H9 (cell line): ENCODE measurements at regions not wholly inside any gene's neighbourhood (a gene's known extent, or its start where the extent isn't known, plus 50 kb on each side); places are given as distances from the start of the nearest gene placed in this dataset.

Experiments used
- DNase-seq: peaks from one replicate; pipeline ENCODE4 v3.0.0-alpha.2; 2017
- H2AFZ ChIP-seq: one replicate; pipeline ENCODE4 v1.6.1; 2013; ENCODE audit warnings: mild to moderate bottlenecking, low read length, control low read depth, moderate library complexity
- H2AK5ac ChIP-seq: 2 replicates; pipeline ENCODE4 v1.6.1; 2013; ENCODE audit warnings: low read length, control low read depth, mixed read lengths; ENCODE audit not compliant: insufficient read length
- H2BK120ac ChIP-seq: one replicate; pipeline ENCODE4 v1.6.1; 2013; ENCODE audit warnings: low read depth, mild to moderate bottlenecking, low read length, control low read depth, inconsistent platforms; ENCODE audit not compliant: poor library complexity, severe bottlenecking
- H2BK12ac ChIP-seq: 2 replicates; pipeline ENCODE4 v1.6.1; 2013; ENCODE audit warnings: low read length, control low read depth, mixed read lengths, low read depth; ENCODE audit not compliant: insufficient read length
- H2BK15ac ChIP-seq: 2 replicates; pipeline ENCODE4 v1.6.1; 2013; ENCODE audit warnings: low read depth, low read length, control low read depth
- H2BK20ac ChIP-seq: one replicate; pipeline ENCODE4 v1.6.1; 2013; ENCODE audit warnings: low read depth, mild to moderate bottlenecking, low read length, control low read depth, inconsistent platforms; ENCODE audit not compliant: poor library complexity, severe bottlenecking
- H2BK5ac ChIP-seq: 2 replicates; pipeline ENCODE4 v1.6.1; 2013; ENCODE audit warnings: low read length, control low read depth, mixed read lengths; ENCODE audit not compliant: insufficient read length
- H3K14ac ChIP-seq: 2 replicates; pipeline ENCODE4 v1.6.1; 2013; ENCODE audit warnings: low read length, control low read depth; ENCODE audit not compliant: insufficient read depth
- H3K18ac ChIP-seq: 2 replicates; pipeline ENCODE4 v1.6.1; 2013; ENCODE audit warnings: low read depth, mild to moderate bottlenecking, mixed read lengths, low read length, control low read depth; ENCODE audit not compliant: insufficient read length
- H3K23ac ChIP-seq: 2 replicates; pipeline ENCODE4 v1.6.1; 2013; ENCODE audit warnings: low read length, control low read depth, mixed read lengths, low read depth; ENCODE audit not compliant: insufficient read length
- H3K23me2 ChIP-seq: 2 replicates; pipeline ENCODE4 v1.6.1; 2013; ENCODE audit warnings: low read depth, mild to moderate bottlenecking, mixed read lengths, low read length, control low read depth; ENCODE audit not compliant: insufficient read length, poor library complexity, severe bottlenecking
- H3K27ac ChIP-seq: 2 replicates; pipeline ENCODE4 v1.5.1; 2013; ENCODE audit warnings: low read length, control low read depth, mixed read lengths, low read depth; ENCODE audit not compliant: insufficient read length
- H3K27me3 ChIP-seq: 2 replicates; pipeline ENCODE4 v1.6.1; 2013; ENCODE audit warnings: low read length, control low read depth, inconsistent platforms; ENCODE audit not compliant: insufficient read depth
- H3K4ac ChIP-seq: 2 replicates; pipeline ENCODE4 v1.6.1; 2013; ENCODE audit warnings: low read depth, mild to moderate bottlenecking, control low read depth, inconsistent platforms, low read length, moderate library complexity
- H3K4me1 ChIP-seq: 2 replicates; pipeline ENCODE4 v1.6.1; 2013; ENCODE audit warnings: low read length, control low read depth, inconsistent platforms; ENCODE audit not compliant: insufficient read depth
- H3K4me2 ChIP-seq: 2 replicates; pipeline ENCODE4 v1.6.1; 2013; ENCODE audit warnings: low read length, control low read depth, mixed read lengths; ENCODE audit not compliant: insufficient read length, insufficient read depth
- H3K56ac ChIP-seq: 2 replicates; pipeline ENCODE4 v1.6.1; 2013; ENCODE audit warnings: low read depth, mild to moderate bottlenecking, mixed read lengths, low read length, control low read depth; ENCODE audit not compliant: insufficient read length
- H3K79me1 ChIP-seq: 2 replicates; pipeline ENCODE4 v1.6.1; 2013; ENCODE audit warnings: low read depth, mild to moderate bottlenecking, moderate library complexity, low read length, control low read depth, inconsistent platforms; ENCODE audit not compliant: insufficient read depth, poor library complexity, severe bottlenecking
- H3K79me2 ChIP-seq: 2 replicates; pipeline ENCODE4 v1.6.1; 2013; ENCODE audit warnings: low read length, control low read depth, inconsistent platforms; ENCODE audit not compliant: insufficient read depth
- H3K9ac ChIP-seq: 2 replicates; pipeline ENCODE4 v1.6.1; 2013; ENCODE audit warnings: low read length, control low read depth, mixed read lengths; ENCODE audit not compliant: insufficient read length; ENCODE audit errors: extremely low read depth
- H3K9me3 ChIP-seq: one replicate; pipeline ENCODE4 v1.6.1; 2013; ENCODE audit warnings: low read depth, low read length, inconsistent platforms; ENCODE audit not compliant: control insufficient read depth
- H3T11ph ChIP-seq: one replicate; pipeline ENCODE4 v1.6.1; 2013; ENCODE audit warnings: mild to moderate bottlenecking, low read length, control low read depth, inconsistent platforms
- H4K20me1 ChIP-seq: one replicate; pipeline ENCODE4 v1.6.1; 2013; ENCODE audit not compliant: control insufficient read depth, insufficient read length, insufficient read depth
- H4K5ac ChIP-seq: 2 replicates; pipeline ENCODE4 v1.6.1; 2013; ENCODE audit warnings: low read depth, mild to moderate bottlenecking, mixed read lengths, low read length, control low read depth; ENCODE audit not compliant: insufficient read length
- H4K8ac ChIP-seq: replicated peaks from 2 replicates; pipeline ENCODE4 v1.6.1; 2013; ENCODE audit warnings: low read length, control low read depth, mixed read lengths, low read depth; ENCODE audit not compliant: insufficient read length
- H4K91ac ChIP-seq: 2 replicates; pipeline ENCODE4 v1.6.1; 2013; ENCODE audit warnings: low read depth, mild to moderate bottlenecking, moderate library complexity, mixed read lengths, low read length, control low read depth; ENCODE audit not compliant: insufficient read length
- H3K27ac Mint-ChIP-seq, 3 experiments: 2 replicates in 2 of 3; 3 replicates in 1 of 3; pipeline ENCODE4 v1.8.0; 2020 to 2021; ENCODE audit warnings: mixed read lengths in 3 of 3, mild to moderate bottlenecking in 1 of 3, moderate library complexity in 1 of 3
- H3K27me3 Mint-ChIP-seq: 2 replicates; pipeline ENCODE4 v1.8.0; 2021; ENCODE audit warnings: low read depth, mild to moderate bottlenecking, moderate library complexity, mixed read lengths
- H3K36me3 Mint-ChIP-seq, 3 experiments: 2 replicates in 2 of 3; 3 replicates in 1 of 3; pipeline ENCODE4 v1.8.0; 2020 to 2021; ENCODE audit warnings: low read depth in 3 of 3, mixed read lengths in 3 of 3; ENCODE audit not compliant: insufficient read depth in 1 of 3
- H3K4me1 Mint-ChIP-seq, 2 experiments: 2 replicates each; pipeline ENCODE4 v1.8.0; 2020; ENCODE audit warnings: mixed read lengths in 2 of 2
- H3K4me3 Mint-ChIP-seq, 2 experiments: 2 replicates in 1 of 2; 3 replicates in 1 of 2; pipeline ENCODE4 v1.8.0; 2020 to 2021; ENCODE audit warnings: mild to moderate bottlenecking in 2 of 2, mixed read lengths in 2 of 2, moderate library complexity in 1 of 2
- H3K9me3 Mint-ChIP-seq, 2 experiments: 2 replicates in 1 of 2; 3 replicates in 1 of 2; pipeline ENCODE4 v1.8.0; 2020; ENCODE audit warnings: mild to moderate bottlenecking in 2 of 2, mixed read lengths in 2 of 2, moderate library complexity in 1 of 2
- CTCF ChIP-seq: fragments of 200-600 bp; sonication (generic); conservative IDR thresholded peaks from 3 replicates; pipeline ENCODE4 v1.8.0; 2021; ENCODE audit warnings: antibody characterized with exemption, mild to moderate bottlenecking
- WGBS: extraction: QIAGEN DNeasy Blood & Tissue Kit; methylation state at CpG from one replicate; pipeline ENCODE4 v1.1.7; 2013; ENCODE audit warnings: missing lambda C conversion rate, low lambda C conversion rate, mixed read lengths; ENCODE audit not compliant: insufficient read length; ENCODE audit errors: extremely low coverage; 5-methylcytosine and 5-hydroxymethylcytosine counted together

- H2BK12ac ChIP-seq, result no peak overlapping the region
- TF ChIP-seq CTCF, result no peak
- no peak overlapping the region for H2BK5ac ChIP-seq
- H3K27ac ChIP-seq, result no peak overlapping the region
- peaks cover 15% of the 10 kb centered on the region for H3K23me2 ChIP-seq
- peak overlapping the region; percentile 21 for H3K9ac ChIP-seq
- peak; percentile 66 for DNase-seq
- peak overlapping the region; percentile 78 for H3K4me2 ChIP-seq
- no peak overlapping the region for H3T11ph ChIP-seq
- H3K9me3 Mint-ChIP-seq, result 0 out of 5 replicates have a peak, but pooled peaks cover 0 to 2% of the 10 kb centered on the region in 2 experiments
- H2BK120ac ChIP-seq, result no peak overlapping the region
- no peak overlapping the region for H2AK5ac ChIP-seq
- no peaks in the 10 kb centered on the region for H3K79me2 ChIP-seq
- no CpG with 5 or more reads among the region's 27 CpGs for WGBS
- no peak overlapping the region for H4K8ac ChIP-seq
- H4K20me1 ChIP-seq, result no peaks in the 10 kb centered on the region
- peaks cover 29 to 31% of the 10 kb centered on the region in 2 experiments for H3K4me1 Mint-ChIP-seq
- no peaks in the 10 kb centered on the region for H3K79me1 ChIP-seq
- H3K56ac ChIP-seq, result no peak overlapping the region
- peaks cover 4% of the 10 kb centered on the region; the same call in 1 of the 2 replicates for H3K27me3 ChIP-seq
- no peak overlapping the region for H4K91ac ChIP-seq
- H3K9me3 ChIP-seq, result no peaks in the 10 kb centered on the region
- no peak overlapping the region for H3K18ac ChIP-seq
- H4K5ac ChIP-seq, result no peak overlapping the region
- H3K4ac ChIP-seq, result no peak overlapping the region
- H3K23ac ChIP-seq, result no peak overlapping the region
- peak overlapping the region; percentile 35 to 95 (median 47); a peak in 4 of 7 replicates for H3K27ac Mint-ChIP-seq
- no peak overlapping the region for H2BK15ac ChIP-seq
- peak overlapping the region; percentile 46; the same call in 1 of the 2 replicates for H3K14ac ChIP-seq
- peaks cover 33% of the 10 kb centered on the region for H3K27me3 Mint-ChIP-seq
- H3K4me1 ChIP-seq, result no peaks in the 10 kb centered on the region
- H3K36me3 Mint-ChIP-seq, result peaks cover 0 to 4% (median 0%) of the 10 kb centered on the region in 3 experiments; a peak in 1 of 7 replicates
- peak overlapping the region; percentile 84 to 95 for H3K4me3 Mint-ChIP-seq
- peak overlapping the region; percentile 2 for H2AFZ ChIP-seq
- H2BK20ac ChIP-seq, result no peak overlapping the region
Observed at GRCh38 chr3:168248383-168249204, 152.9 kb upstream of the GOLIM4 start.
